Left cardiac atrium (tissue), 4 donors: ENCODE measurements at regions not wholly inside any gene's neighbourhood (a gene's known extent, or its start where the extent isn't known, plus 50 kb on each side); places are given as distances from the start of the nearest gene placed in this dataset.

Experiments
- ATAC-seq, 2 donors: fragments of 200-7000 bp; cut with Tn5 transposase; one replicate each; pipeline ENCODE4 v1.9.1; 2020; ENCODE audit warnings: mild to moderate bottlenecking in 2 of 2, moderate library complexity in 2 of 2
- DNase-seq: peaks from one replicate; pipeline ENCODE4 v3.0.0-alpha.2; 2020
- intact Hi-C, 2 donors: fragments of 100-400 bp; cut with DNase I; formaldehyde crosslinking; loops; one replicate each; pipeline versions ENCODE4 v1.14.1 to v1.15.1; 2022 to 2023
- donor health status: DM: no; HTN: yes; CAD: no.
- donor health status: DM: no; HTN: yes; CAD: no; lungs with severe emphysema.
- donor health status: DM: yes; HTN: yes; CAD: no.
- donor health status: Dilated cardiomyopathy.

- intact Hi-C loops = no loop called here
- ATAC-seq (no peak), DNase-seq (no peak)
Observed at GRCh38 chr5:120251898-120252297, 212.2 kb upstream of the PRR16 start.

DNA sequence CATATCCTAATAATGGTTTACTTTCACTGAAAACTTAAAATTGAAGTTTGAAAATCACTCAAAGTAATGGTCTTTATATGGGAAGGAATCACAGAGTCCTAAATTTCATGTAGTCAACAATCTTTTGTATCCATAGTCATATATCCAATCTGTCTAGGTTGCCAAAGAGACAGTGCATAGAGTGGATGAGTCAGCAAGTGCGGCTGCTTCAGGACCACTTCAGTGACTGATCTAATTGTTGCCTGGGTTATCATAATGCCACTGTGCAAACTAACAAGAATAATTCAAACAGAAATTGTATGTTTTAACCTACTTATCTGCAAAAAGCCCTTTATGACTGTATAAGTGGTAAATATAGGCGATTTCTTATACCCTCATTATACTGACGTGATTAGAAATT, 211.3 kb upstream of the PRR16 start:
- DNase-seq (no peak), ATAC-seq (no peak)
- intact Hi-C loops = no loop called here

DNA sequence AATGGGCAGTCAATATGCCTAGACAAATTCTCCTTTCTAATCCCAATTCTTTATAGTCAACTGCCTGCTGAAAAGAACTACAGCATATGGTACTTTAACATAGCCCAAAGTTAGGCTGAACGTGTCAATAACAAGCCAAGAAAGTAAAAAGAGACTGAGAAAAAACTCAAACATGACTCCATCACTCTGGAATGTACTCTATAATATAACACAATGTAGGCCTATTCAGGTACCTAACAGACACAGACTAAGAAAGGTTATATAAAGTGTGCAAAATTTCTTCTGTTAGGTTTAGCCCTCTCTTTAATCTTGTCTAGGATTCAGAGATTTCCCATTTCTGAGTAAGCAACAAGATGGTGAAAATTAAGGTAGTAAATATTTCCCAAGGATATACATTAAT, 209.7 kb upstream of the PRR16 start:
- intact Hi-C loops = no loop called here
- no peak for ATAC-seq
- no peak for DNase-seq

DNA sequence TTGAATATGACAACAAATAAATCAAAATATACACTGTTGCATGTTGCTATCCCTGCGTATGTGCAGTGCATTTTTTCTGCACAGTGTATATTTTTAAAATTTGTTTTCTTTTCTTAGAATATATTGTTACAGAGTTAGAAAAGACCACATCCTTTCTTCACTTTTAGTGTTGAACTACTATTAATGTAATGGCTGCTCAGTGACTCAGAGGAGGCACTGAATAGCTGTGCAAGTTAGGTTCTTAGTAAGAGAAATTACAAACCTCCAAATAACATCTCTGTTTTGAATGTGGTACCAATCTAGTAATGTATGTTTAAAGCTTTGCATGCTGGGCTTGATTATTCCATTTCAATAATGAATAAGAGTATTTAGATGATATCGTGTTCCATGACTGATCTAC, 208.9 kb upstream of the PRR16 start:
- DNase-seq = no peak
- intact Hi-C loops = no loop called here
- ATAC-seq = no peak

DNA sequence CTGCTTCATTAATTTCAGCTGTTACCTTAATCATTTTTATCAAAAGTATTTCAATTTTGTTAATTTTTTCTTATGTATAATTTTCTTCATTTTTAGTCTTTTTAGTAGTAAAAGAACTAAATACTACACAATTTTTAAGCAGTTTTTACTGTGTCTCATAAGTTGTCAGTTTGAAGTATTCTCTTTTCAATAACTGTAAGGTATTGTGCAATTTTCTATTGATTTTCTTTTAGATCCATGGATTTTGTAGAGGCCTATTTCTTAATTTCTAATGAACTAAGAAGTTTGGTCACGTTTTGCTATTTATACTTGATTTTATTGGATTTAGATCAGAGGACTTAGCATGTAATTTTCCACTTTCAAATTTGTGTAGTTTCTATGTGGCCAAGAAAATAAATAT, 207.7 kb upstream of the PRR16 start:
- intact Hi-C loops = no loop called here
- DNase-seq (no peak), ATAC-seq (no peak)

GRCh38 chr5:120257358-120257971, 206.6 kb upstream of the PRR16 start:
- DNase-seq (no peak), ATAC-seq (no peak)
- intact Hi-C loops = no loop called here

GRCh38 chr5:120258123-120258522, 206.0 kb upstream of the PRR16 start:
- intact Hi-C loops = no loop called here
- ATAC-seq = peak; percentile 53 to 60
- DNase-seq = no peak

- DNase-seq (no peak), ATAC-seq (no peak)
- intact Hi-C loops = no loop called here
Observed at GRCh38 chr5:120260651-120261050, 203.4 kb upstream of the PRR16 start.

- no peak for ATAC-seq
- no peak for DNase-seq
- intact Hi-C loops = no loop called here
Observed at GRCh38 chr5:120270498-120270897, 193.6 kb upstream of the PRR16 start.

- intact Hi-C loops = no loop called here
- no peak for DNase-seq
- ATAC-seq = no peak
Observed at GRCh38 chr5:120293796-120294195, 170.3 kb upstream of the PRR16 start.

DNA sequence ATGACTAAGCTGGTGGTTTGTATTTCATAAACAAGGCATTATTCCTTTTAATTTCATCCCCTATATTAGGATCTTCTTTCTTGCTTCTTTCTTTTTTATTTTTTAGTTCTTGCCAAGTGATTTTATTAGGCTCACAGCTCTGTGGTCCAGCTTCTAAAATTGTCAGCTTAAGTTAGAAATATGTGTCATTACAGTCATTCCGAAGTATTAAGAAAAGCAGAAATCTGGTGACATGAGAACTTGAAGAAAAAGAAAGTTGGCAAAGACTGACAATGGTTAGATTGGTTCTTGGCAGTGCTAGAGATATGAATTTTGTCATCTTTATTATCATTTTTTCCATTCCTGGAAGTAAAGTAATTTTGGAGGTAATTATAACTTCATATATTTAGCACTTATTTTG, 166.5 kb upstream of the PRR16 start:
- DNase-seq (no peak), ATAC-seq (no peak)
- intact Hi-C loops = no loop called here

DNA sequence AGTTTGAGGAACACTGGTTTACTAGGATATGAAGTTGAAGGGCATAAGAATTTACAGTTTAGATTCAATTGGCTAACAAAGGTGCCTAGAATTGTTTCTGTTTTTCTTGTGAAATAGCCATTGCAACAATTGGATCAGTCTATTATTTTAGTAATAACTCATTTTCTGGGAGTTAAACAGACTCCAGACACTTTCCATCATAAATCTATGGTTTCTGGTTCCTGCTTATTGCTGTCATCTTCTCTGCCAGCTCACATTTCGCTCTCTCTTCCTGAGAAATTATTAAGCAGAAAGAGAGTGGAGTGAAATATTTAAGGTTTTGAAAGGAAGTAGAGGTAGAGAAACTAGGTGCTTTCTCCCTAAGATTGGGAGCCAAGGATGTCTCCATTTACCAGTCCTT, 165.1 kb upstream of the PRR16 start:
- DNase-seq (no peak), ATAC-seq (no peak)
- intact Hi-C loops = no loop called here

- ATAC-seq = no peak
- intact Hi-C loops = no loop called here
- DNase-seq = no peak
Observed at GRCh38 chr5:120304663-120305062, 159.4 kb upstream of the PRR16 start.

DNA sequence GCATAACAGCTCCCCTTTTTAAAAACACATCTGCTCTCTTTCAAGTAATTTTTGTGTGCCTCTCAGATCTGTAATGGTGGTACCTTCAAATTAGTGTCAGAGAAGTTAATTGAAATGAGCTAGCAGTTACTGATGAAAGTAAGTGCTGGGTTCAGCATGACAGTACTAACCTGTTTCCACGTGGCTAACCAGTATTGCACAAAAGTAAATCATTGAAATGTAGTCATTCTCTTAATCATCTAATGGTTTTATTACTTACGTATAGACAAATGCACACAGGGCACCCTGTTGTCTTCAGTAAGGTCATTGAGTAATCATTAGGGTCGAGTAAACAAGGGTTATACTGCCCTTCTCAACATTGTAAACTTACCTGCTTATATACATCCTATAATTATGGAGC, 157.8 kb upstream of the PRR16 start:
- intact Hi-C loops = no loop called here
- ATAC-seq = no peak
- no peak for DNase-seq

- intact Hi-C loops = no loop called here
- DNase-seq = no peak
- no peak for ATAC-seq
Observed at GRCh38 chr5:120314191-120314590, 149.9 kb upstream of the PRR16 start.

- no peak for DNase-seq
- ATAC-seq = no peak
- intact Hi-C loops = no loop called here
Observed at GRCh38 chr5:120320626-120321025, 143.5 kb upstream of the PRR16 start.

- no peak for DNase-seq
- ATAC-seq = no peak
- intact Hi-C loops = no loop called here
Observed at GRCh38 chr5:120326651-120327050, 137.4 kb upstream of the PRR16 start.

GRCh38 chr5:120327180-120327579, 136.9 kb upstream of the PRR16 start:
- DNase-seq (no peak), ATAC-seq (no peak)
- intact Hi-C loops = no loop called here

DNA sequence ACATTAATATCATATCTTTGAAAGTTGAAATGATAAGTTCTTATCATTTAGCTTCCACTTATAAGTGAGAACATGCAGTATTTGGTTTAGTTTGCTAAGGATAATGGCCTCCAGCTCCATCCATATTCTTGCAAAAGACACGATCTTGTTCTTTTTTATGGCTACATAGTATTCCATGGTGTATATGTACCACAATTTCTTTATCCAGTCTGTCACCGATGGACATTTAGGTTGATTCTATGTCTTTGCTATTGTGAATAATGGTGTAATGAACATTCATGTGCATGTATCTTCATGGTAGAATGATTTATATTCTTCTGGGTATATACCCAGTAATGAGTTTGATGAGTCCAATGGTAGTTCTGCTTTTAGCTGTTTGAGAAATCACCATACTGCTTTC, 135.0 kb upstream of the PRR16 start:
- intact Hi-C loops = no loop called here
- no peak for DNase-seq
- no peak for ATAC-seq

DNA sequence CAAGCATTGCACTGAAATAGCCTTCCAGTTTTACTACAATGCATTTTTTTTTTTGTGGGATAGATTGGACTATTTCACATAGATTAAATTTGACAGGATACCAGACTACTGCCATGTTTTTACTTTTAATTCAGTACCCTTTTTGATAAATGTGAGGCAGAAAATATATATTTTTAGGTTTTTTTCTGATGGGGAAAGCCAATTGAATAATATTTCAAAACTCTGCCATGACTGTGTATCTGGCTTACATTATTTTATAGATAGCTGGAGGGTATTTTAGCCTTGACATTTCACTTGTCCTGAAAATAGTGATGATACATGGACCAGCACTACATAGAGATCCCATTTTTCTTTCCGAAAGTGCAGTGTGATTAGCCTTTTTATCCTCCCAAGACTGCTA, 133.5 kb upstream of the PRR16 start:
- ATAC-seq (no peak), DNase-seq (no peak)
- intact Hi-C loops = no loop called here

DNA sequence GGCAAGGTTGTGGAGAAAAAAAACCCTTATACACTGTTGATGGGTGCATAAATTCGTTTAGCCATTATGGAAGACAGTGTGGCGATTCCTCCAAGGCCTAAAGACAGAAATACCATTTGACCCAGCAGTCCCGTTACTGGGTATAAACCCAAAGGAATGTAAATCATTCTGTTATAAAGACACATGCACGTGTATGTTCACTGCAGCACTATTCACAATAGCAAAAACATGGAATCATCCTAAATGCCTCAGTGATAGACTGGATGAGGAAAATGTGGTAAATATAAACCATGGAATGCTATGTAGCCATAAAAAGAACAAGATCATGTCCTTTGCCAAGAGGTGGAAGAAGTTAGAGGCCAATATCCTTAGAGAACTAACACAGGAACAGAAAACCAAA, 119.9 kb upstream of the PRR16 start:
- intact Hi-C loops = no loop called here
- no peak for DNase-seq
- ATAC-seq = no peak

GRCh38 chr5:120345947-120346346, 118.2 kb upstream of the PRR16 start:
- intact Hi-C loops = no loop called here
- no peak for ATAC-seq
- no peak for DNase-seq
